Activated naive CD4-positive, alpha-beta T cell treated with anti-CD3 and anti-CD28 coated beads, Interleukin-2, amount 50 U/mL, for 16 hours (primary cell): ENCODE measurements at regions not wholly inside any gene's neighbourhood (a gene's known extent, or its start where the extent isn't known, plus 50 kb on each side); places are given as distances from the start of the nearest gene placed in this dataset.

Experiments
- DNase-seq: peaks from one replicate; pipeline ENCODE4 v3.0.0-alpha.2; 2020

GRCh38 chr2:56713978-56714377, 530.2 kb downstream of the CCDC85A start:
- no peak for DNase-seq

- no peak for DNase-seq
Observed at GRCh38 chr2:56714400-56714799, 530.6 kb downstream of the CCDC85A start.

GRCh38 chr2:56715683-56716082, 531.9 kb downstream of the CCDC85A start:
- DNase-seq = no peak

GRCh38 chr2:56718413-56718812, 534.6 kb downstream of the CCDC85A start:
- DNase-seq = no peak

GRCh38 chr2:56729212-56729611, 545.4 kb downstream of the CCDC85A start:
- DNase-seq = no peak

GRCh38 chr2:56732946-56733345, 549.2 kb downstream of the CCDC85A start:
- no peak for DNase-seq

GRCh38 chr2:56739413-56739812, 555.6 kb downstream of the CCDC85A start:
- no peak for DNase-seq

- no peak for DNase-seq
Observed at GRCh38 chr2:56741601-56742102, 557.9 kb downstream of the CCDC85A start.

DNA sequence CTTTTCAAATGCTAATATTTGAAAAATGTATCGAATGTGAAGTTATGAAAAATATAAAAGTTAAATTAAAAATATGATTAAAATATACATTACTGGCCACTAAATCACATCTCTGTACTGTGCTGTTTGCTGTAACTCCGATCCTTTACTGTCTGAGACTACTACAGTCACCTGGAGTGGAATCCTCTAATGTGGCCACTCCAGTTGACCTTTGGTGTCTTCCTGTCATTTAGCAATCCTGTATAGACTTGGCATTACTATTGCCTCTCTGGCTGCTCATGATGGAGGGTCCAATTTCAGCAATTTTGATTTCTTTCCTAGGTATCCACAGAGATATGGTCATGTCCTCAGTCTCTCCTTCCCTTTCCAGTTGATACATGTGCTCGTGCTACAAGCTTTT, 560.0 kb downstream of the CCDC85A start:
- DNase-seq = no peak

DNA sequence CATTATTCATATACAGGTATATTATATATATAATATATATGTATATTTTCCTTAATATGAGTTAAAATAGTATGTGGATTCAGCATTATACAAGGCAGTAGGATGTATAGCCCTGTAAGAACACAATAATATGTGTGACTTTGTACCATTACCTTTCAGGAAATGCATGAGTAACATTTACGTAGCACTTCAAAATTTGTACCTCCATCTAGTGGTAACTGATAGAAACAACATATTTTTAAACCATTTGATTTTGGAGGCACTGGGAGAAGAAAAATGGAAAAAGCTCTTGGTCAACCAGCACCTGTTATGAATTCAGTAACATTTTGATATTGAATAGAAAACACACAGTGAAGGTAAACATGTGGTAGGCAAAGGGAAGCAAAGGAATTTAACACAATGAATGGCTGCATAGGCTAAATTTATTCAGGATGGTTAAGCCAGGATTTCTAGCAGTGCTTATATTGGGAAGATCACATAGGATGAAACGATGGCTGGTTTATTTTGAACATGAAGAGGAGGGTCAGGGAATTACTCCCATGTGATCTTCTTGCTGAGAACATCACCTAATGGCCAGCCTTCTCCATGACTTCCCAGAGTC, 565.5 kb downstream of the CCDC85A start:
- DNase-seq = no peak

DNA sequence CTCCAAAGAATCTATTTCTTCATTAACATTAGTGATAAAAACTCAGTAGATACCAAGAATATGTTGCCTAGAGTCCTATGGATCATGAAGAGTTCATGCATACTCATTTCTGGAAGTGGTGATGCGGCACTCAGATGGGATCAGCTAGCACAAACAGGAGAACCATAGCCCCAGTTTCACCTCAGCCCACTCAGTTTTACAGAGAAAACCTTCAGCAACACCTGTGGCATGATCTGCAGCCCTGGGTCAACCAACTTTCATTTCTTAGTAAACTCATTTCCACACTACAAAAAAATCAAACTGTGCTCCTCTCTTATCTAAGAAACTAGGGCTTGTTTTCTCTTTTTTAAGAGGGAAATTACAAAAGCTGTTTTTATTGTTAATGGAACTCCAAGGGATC, 569.4 kb downstream of the CCDC85A start:
- DNase-seq = no peak

DNA sequence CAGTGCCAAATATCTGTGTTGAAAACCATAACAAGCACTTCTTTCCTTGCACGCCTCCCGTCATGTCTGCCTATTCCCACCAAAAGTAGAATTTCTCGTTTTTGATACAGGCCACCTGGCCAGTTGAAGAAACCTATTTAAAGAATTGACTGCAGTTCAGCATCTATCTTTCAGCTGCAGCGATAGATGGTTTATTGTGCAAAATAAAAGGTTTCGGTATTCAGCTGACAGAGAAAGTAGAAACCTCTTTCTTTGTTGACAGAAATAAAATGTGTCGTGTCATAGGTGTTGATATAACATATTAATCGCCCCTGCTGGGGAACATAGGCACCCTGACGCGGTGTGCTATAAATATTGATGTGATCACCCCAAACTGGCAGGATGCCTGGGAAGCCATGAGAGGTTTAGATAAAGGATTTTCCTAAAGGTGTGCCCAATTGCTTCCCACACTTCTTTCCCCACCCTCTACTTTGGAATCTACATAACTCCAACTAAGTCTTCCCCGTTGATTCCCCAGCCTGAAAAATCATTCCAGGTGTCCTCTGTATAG, 570.4 kb downstream of the CCDC85A start:
- DNase-seq = no peak

GRCh38 chr2:56754627-56755026, 570.8 kb downstream of the CCDC85A start:
- DNase-seq = no peak

GRCh38 chr2:56757884-56758545, 574.2 kb downstream of the CCDC85A start:
- no peak for DNase-seq

DNA sequence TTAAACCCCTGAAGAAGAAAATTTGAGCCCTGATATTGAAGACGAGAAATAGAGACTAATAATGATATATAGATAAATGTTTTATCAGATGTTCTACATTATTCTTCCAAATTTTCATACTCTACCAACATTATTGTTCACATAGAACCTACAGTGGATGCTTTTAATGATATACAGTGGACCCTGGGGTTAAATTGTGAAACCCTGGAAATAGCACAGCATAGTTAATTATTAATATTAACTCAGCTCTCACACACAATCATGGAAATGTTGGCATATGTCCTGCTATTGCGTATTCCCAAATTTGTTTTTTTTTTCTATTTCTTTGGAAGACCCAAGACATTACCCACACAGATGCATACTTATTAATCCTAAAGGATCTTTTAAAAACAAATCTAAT, 579.9 kb downstream of the CCDC85A start:
- no peak for DNase-seq

DNA sequence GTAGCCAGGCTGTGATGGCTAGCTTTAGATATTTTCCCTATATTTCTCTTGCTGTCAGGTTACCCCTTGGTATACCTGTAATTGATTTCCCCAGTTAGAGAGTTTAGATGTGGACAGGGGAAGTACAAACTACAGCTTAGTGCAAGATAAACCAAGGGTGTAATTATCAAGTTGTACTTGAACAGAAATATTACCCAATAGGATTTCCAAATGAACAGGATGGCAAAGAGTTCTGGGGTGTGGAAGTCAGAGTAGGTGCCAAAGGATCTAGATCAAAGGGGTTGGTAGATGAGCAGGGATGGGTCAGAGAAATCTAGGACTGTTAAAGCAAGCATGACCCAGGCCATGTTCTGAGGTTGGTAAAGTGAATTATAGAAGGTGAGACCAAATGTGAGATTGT, 585.2 kb downstream of the CCDC85A start:
- DNase-seq = no peak

GRCh38 chr2:56770490-56770889, 586.7 kb downstream of the CCDC85A start:
- no peak for DNase-seq

DNA sequence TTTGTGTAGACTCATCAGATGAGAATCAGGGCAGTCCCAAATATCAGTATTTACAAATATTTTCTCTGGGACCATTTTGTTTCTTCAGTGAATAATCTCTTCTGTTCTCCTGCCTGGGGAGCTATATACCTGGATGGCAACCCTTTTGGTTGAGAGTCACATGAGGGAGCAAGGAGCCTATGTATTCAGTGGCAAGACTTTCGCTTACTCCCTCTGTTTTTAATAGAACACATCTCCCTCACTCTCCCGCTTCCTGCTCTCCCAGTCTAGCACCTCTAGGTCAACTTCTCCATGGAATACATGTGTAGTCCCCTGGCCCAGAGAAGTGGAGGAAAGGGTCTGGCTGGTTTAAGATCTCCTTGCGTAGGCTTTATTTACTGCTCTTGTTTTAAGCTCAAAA, 600.3 kb downstream of the CCDC85A start:
- no peak for DNase-seq

DNA sequence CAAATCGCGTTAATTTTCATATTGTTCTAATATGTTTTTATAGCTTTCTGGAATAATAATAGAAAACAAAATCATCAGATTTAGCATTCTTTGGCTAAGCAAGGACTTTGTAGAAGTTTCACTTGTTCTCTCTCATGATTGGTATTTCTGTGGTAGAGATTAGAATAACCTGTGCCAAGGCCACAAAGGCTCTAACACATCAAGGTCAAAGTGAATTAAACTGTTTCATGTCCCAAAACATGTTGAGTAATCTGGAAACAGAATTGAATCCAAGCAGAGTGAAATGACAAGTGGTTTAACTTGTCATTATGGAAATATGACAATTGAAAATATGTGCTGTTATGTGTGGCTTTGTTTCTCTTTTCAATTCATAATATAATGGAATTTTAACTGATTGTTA, 617.4 kb downstream of the CCDC85A start:
- DNase-seq = no peak

GRCh38 chr2:56801770-56802169, 618.0 kb downstream of the CCDC85A start:
- DNase-seq = no peak

DNA sequence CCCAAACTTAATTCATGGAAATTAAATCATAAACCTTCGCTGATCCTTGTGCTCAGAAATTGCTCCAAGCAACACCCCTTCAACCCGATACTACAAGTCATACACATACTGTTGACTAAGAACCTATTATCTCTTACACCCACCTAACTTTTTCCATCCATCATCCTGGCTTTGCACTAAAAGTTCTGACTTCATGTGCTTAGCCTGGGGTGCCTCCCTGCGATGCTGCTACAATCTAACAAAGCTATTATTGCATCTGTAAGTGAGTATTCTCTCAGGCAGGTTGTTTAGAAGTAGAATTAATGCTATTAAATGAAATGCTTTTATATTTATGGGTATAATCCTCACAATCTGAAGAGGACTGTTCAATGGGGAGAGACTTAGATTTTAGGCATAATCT, 619.8 kb downstream of the CCDC85A start:
- no peak for DNase-seq

DNA sequence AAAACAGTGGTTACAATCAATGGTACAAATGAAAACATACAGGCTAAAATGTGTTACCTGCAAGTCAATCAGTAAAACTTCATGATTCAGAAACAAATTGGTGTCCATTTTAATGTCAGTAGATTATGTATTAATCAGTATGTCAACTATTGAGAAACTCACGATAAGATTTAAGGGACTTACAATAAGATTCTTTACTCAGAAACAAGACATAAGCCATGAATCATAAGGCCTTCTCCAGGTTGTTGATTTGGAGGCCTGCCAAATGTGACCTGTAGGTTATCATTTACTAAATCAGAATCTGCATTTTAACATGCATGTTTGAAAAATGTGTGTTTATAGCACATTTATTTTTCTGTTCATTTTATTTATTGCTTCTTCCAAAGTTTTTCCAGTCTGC, 623.1 kb downstream of the CCDC85A start:
- no peak for DNase-seq

DNA sequence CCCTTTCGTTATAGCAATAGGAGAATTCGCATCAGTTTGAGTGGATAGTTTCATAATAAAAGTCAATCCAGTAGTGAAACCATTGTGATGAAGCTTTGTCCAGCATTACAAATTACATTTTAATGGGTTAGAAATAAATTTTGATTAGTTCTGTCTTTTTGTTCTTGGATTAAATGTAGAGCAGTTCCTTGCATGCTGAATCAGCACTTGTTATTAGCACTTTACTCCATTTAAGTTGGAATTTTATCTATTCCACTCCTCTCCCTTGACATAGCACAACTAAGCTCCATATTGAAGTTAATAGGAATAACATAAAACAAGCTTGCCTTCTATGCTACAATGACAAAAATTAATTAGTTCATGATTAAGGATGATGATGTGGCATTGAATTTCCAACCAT, 624.1 kb downstream of the CCDC85A start:
- DNase-seq = no peak

DNA sequence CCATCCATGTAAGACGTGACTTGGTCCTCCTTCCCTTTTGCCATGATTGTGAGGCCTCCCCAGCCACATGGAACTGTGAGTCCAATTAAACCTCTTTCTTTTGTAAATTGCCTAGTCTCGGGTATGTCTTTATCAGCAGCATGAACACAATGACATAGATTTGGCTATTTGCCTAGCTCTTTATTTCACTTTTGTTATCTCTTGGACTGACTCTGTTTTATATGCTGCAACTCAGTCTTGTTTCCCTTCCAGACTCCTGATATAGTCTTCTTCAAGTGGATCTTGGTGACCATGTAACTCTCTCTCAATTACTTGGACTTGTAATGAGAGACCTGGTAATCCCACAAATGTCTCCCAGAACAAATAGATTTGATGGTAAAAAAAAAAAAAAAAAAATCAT, 627.6 kb downstream of the CCDC85A start:
- no peak for DNase-seq

GRCh38 chr2:56812432-56812831, 628.6 kb downstream of the CCDC85A start:
- no peak for DNase-seq
